K562 (cell line): ENCODE measurements at regions not wholly inside any gene's neighbourhood (a gene's known extent, or its start where the extent isn't known, plus 50 kb on each side); places are given as distances from the start of the nearest gene placed in this dataset.
A peak's percentile ranks its signal among the peaks of the same experiment; 100 is the strongest.

Source experiments
- ATAC-seq: fragments of 200-7000 bp; cut with Tn5 transposase; 3 replicates; pipeline ENCODE4 v1.9.1; 2020; ENCODE audit warnings: moderate library complexity
- BruUV-seq: library from RNA; stranded (reverse); fragments of 400-500 nt; replicated peaks from 2 replicates; lab custom pipeline; 2021; lab: Mats Ljungman, UMichigan
- CTCF ChIA-PET: fragments of 300-600 bp; formaldehyde crosslinking; extraction: SDS; loops from one replicate; lab custom pipeline; 2021; ENCODE audit warnings: low intra/inter-chr PET ratio; lab: Yijun Ruan, JAX
- POLR2A ChIA-PET: fragments of 300-600, 350-650 bp; sonication (Branson Sonifier 250); formaldehyde crosslinking; extraction: SDS; loops from one replicate; lab custom pipeline; 2021; ENCODE audit warnings: antibody characterized with exemption, inconsistent platforms; lab: Yijun Ruan, JAX
- DNase-seq, 4 experiments: peaks; one replicate each; pipeline versions ENCODE4 v3.0.0 to v3.0.0-alpha.2; 2011 to 2018; ENCODE audit warnings: low spot score in 3 of 4, mixed read lengths in 3 of 4; ENCODE audit errors: extremely low read depth in 1 of 4
- FAIRE-seq: peaks from 2 replicates; lab custom pipeline; 2011; peaks lifted over from hg19 to GRCh38; lab: Jason Lieb, UNC
- H2AFZ ChIP-seq: 2 replicates; pipeline ENCODE4 v1.6.0; 2011; ENCODE audit warnings: low read depth, low read length, control low read depth, inconsistent platforms
- H3K27ac ChIP-seq: fragments of 200-600 bp; 3 replicates; pipeline ENCODE4 v1.8.0; 2011; ENCODE audit warnings: low read depth, mild to moderate bottlenecking, control low read depth, inconsistent platforms, low read length, moderate library complexity, mixed read lengths; ENCODE audit errors: extremely low read depth
- H3K27me3 ChIP-seq, 2 experiments: fragments of 300-600 bp in 1 of 2; 2 replicates in 1 of 2; 3 replicates in 1 of 2; pipeline versions ENCODE4 v1.6.0 to v1.8.0; 2011; ENCODE audit warnings: inconsistent platforms in 2 of 2, low read length in 2 of 2, mild to moderate bottlenecking in 1 of 2, mixed read lengths in 1 of 2, moderate library complexity in 1 of 2; ENCODE audit not compliant: control insufficient read depth in 2 of 2, insufficient read depth in 2 of 2
- H3K36me3 ChIP-seq: fragments of 300-600 bp; 3 replicates; pipeline ENCODE4 v1.8.0; 2011; ENCODE audit warnings: mild to moderate bottlenecking, low read length, inconsistent platforms; ENCODE audit not compliant: control insufficient read depth, insufficient read depth
- H3K4me1 ChIP-seq, 2 experiments: fragments of 200-600 bp in 1 of 2; replicated peaks in 1 of 2; 2 replicates in 1 of 2; 3 replicates in 1 of 2; pipeline versions ENCODE4 v1.5.1 to v1.8.0; 2011; ENCODE audit warnings: inconsistent platforms in 2 of 2, low read length in 2 of 2, mild to moderate bottlenecking in 1 of 2, mixed read lengths in 1 of 2, moderate library complexity in 1 of 2; ENCODE audit not compliant: control insufficient read depth in 2 of 2, insufficient read depth in 2 of 2
- H3K4me2 ChIP-seq: 2 replicates; pipeline ENCODE4 v1.6.1; 2011; ENCODE audit warnings: low read length, control low read depth, inconsistent platforms, mixed read lengths; ENCODE audit not compliant: insufficient read depth
- H3K4me3 ChIP-seq: fragments of 200-600 bp; sonication (generic), shearing (Covaris generic); 2 replicates; pipeline ENCODE4 v1.5.1; 2016; ENCODE audit warnings: control low read depth, inconsistent platforms
- H3K79me2 ChIP-seq: fragments of 200-600 bp; 3 replicates; pipeline ENCODE4 v1.8.0; 2011; ENCODE audit warnings: low read length, inconsistent platforms; ENCODE audit not compliant: control insufficient read depth, insufficient read depth
- H3K9ac ChIP-seq, 2 experiments: 2 replicates each; pipeline versions ENCODE4 v1.6.0 to v1.6.1; 2011; ENCODE audit warnings: low read depth in 2 of 2, low read length in 2 of 2, control low read depth in 1 of 2, inconsistent platforms in 1 of 2, mild to moderate bottlenecking in 1 of 2, mixed read lengths in 1 of 2; ENCODE audit not compliant: insufficient read depth in 1 of 2
- H3K9me1 ChIP-seq: one replicate; pipeline ENCODE4 v1.6.0; 2011; ENCODE audit warnings: inconsistent platforms, mild to moderate bottlenecking, low read length, moderate library complexity; ENCODE audit not compliant: control insufficient read depth, insufficient read depth
- H3K9me3 ChIP-seq: replicated peaks from 2 replicates; pipeline ENCODE4 v1.5.1; 2011; ENCODE audit warnings: low read depth, low read length, inconsistent platforms; ENCODE audit not compliant: control insufficient read depth, insufficient read depth
- H4K20me1 ChIP-seq: replicated peaks from 2 replicates; pipeline ENCODE4 v1.6.1; 2011; ENCODE audit warnings: low read length, inconsistent platforms, mixed read lengths; ENCODE audit not compliant: control insufficient read depth, insufficient read depth
- ARNT ChIP-seq, 2 experiments: fragments of 450-650 bp; IDR thresholded peaks; 2 replicates each; pipeline ENCODE4 v1.6.1; 2016; ENCODE audit warnings: mild to moderate bottlenecking in 1 of 2
- ATF3 ChIP-seq, 2 experiments: fragments of 450-650 bp in 1 of 2; sonication (generic) in 1 of 2; formaldehyde crosslinking in 1 of 2; IDR thresholded peaks in 1 of 2; conservative IDR thresholded peaks in 1 of 2; 2 replicates each; pipeline versions ENCODE4 v1.6.1 to v1.8.1; 2016 to 2023; ENCODE audit warnings: mild to moderate bottlenecking in 2 of 2, moderate library complexity in 2 of 2, inconsistent platforms in 1 of 2, missing genetic modification reagents in 1 of 2
- CEBPZ ChIP-seq: fragments of 150-350 bp; IDR thresholded peaks from 2 replicates; pipeline ENCODE4 v1.6.1; 2014; ENCODE audit warnings: low read depth, mild to moderate bottlenecking, low read length, borderline replicate concordance
- ELK3 ChIP-seq: fragments of 450-650 bp; formaldehyde crosslinking; IDR thresholded peaks from 2 replicates; pipeline ENCODE4 v1.4.0; 2020; ENCODE audit warnings: mild to moderate bottlenecking
- GATAD2A ChIP-seq: fragments of 450-650 bp; IDR thresholded peaks from 2 replicates; pipeline ENCODE4 v1.6.1; 2017
- GTF2F1 ChIP-seq: IDR thresholded peaks from 2 replicates; pipeline ENCODE4 v1.6.1; 2011; ENCODE audit warnings: low read depth, low read length, improper control_type of control experiment
- MEIS2 ChIP-seq: fragments of 450-650 bp; IDR thresholded peaks from 2 replicates; pipeline ENCODE4 v1.6.1; 2014; ENCODE audit warnings: mild to moderate bottlenecking; ENCODE audit not compliant: partially characterized antibody
- PHB ChIP-seq: fragments of 250-450 bp; sonication (Bioruptor Pico); IDR thresholded peaks from 2 replicates; pipeline ENCODE4 v1.5.0; 2021
- SLC30A9 ChIP-seq: fragments of 250-450 bp; sonication (Bioruptor Pico); IDR thresholded peaks from 2 replicates; pipeline ENCODE4 v1.8.0; 2022; ENCODE audit warnings: mild to moderate bottlenecking, moderate library complexity
- SREBF2 ChIP-seq: sonication (generic); formaldehyde crosslinking; IDR thresholded peaks from 2 replicates; pipeline ENCODE4 v1.4.0; 2020; ENCODE audit warnings: mild to moderate bottlenecking, missing genetic modification reagents
- SRSF3 ChIP-seq: fragments of 200-400 bp; formaldehyde crosslinking; IDR thresholded peaks from 2 replicates; pipeline ENCODE4 v1.6.1; 2016; ENCODE audit warnings: mild to moderate bottlenecking, low read length, moderate library complexity; ENCODE audit not compliant: insufficient read depth
- ZNF354B ChIP-seq: fragments of 250-450 bp; sonication (Bioruptor Pico); IDR thresholded peaks from 2 replicates; pipeline ENCODE4 v1.4.0; 2020
- ZNF639 ChIP-seq, 2 experiments: fragments of 200-800 bp in 1 of 2; sonication (Bioruptor generic) in 1 of 2; sonication (generic) in 1 of 2; formaldehyde crosslinking in 1 of 2; IDR thresholded peaks in 1 of 2; conservative IDR thresholded peaks in 1 of 2; 2 replicates each; pipeline versions ENCODE4 v1.5.0 to v1.6.1; 2016 to 2020; ENCODE audit warnings: missing compliant biosample characterization in 1 of 2, missing genetic modification characterization in 1 of 2, missing genetic modification reagents in 1 of 2
- ZNF696 ChIP-seq: fragments of 250-450 bp; sonication (Bioruptor Pico); conservative IDR thresholded peaks from 2 replicates; pipeline ENCODE4 v1.4.0; 2020; ENCODE audit warnings: mild to moderate bottlenecking, moderate library complexity
- WGBS: fragments of 100-300 bp; shearing (Covaris generic); methylation state at CpG from one replicate; pipeline ENCODE4 v1.1.6; 2016; ENCODE audit warnings: low coverage, mixed read lengths; ENCODE audit not compliant: insufficient coverage; ENCODE audit errors: missing lambda C conversion rate; 5-methylcytosine and 5-hydroxymethylcytosine counted together
- in situ Hi-C: fragments of 300-500 bp; cut with MboI; formaldehyde crosslinking; loops from 4 replicates; pipeline ENCODE4 v1.15.0; 2018; ENCODE audit warnings: inconsistent platforms, mixed read lengths
- intact Hi-C: fragments of 100-400 bp; cut with micrococcal nuclease; formaldehyde crosslinking; loops from 2 replicates; pipeline ENCODE4 v1.14.2; 2022

GRCh38 chr18:21998486-21998885, 170.9 kb upstream of the GATA6 start (continued):
- no peak for TF ChIP-seq ZNF639 (CRISPR knock-in tag; conservative IDR thresholded peaks at IDR 0.05 in 1 of 2, IDR thresholded peaks at IDR 0.05 in 1 of 2)
- no peak for TF ChIP-seq ELK3
- no peak for TF ChIP-seq SRSF3
- TF ChIP-seq GTF2F1: no peak
- no peak for TF ChIP-seq SREBF2
- TF ChIP-seq SLC30A9 (CRISPR knock-in tag): no peak

GRCh38 chr18:22001912-22002487, 167.4 kb upstream of the GATA6 start:
- no peak for FAIRE-seq
- Histone ChIP-seq H3K4me1 (peaks cover 0 to 3% of the 10 kb centered on the region in 2 experiments; a peak in 2 of 5 replicates), H3K79me2 (no peaks in the 10 kb centered on the region), H2AFZ (no peak overlapping the region), H3K36me3 (no peaks in the 10 kb centered on the region), H3K4me3 (no peak overlapping the region), H3K9me3 (no peaks in the 10 kb centered on the region), H3K4me2 (no peak overlapping the region), H3K27me3 (peaks cover 24 to 30% of the 10 kb centered on the region in 2 experiments; a peak in 4 of 5 replicates), H3K9ac (no peak overlapping the region), H4K20me1 (no peaks in the 10 kb centered on the region), H3K27ac (no peak overlapping the region), H3K9me1 (no peaks in the 10 kb centered on the region)
- intact Hi-C loops (no loop called here), in situ Hi-C loops (no loop called here)
- BruUV-seq: no TSS peak
- 18% methylated on average over 25 of the region's 25 CpGs for WGBS
- DNase-seq: no peak
- CTCF ChIA-PET: no interaction called here
- no peak for ATAC-seq
- POLR2A ChIA-PET: interaction anchor here (0.7 kb wide), 1 partner anchor 11 kb away, joined by 4 read pairs; no protein-coding TSS in a partner anchor
- TF ChIP-seq GATAD2A: no peak
- TF ChIP-seq ARNT (IDR thresholded peaks at IDR 0.05): no peak
- no peak for TF ChIP-seq PHB (CRISPR knock-in tag)
- peak; percentile 13 for TF ChIP-seq MEIS2
- TF ChIP-seq ATF3 (IDR thresholded peaks at IDR 0.05): no peak
- no peak for TF ChIP-seq ATF3 (CRISPR knock-in tag; conservative IDR thresholded peaks at IDR 0.05)
- no peak for TF ChIP-seq CEBPZ
- TF ChIP-seq ZNF354B (CRISPR knock-in tag): no peak
- no peak for TF ChIP-seq ZNF696 (CRISPR knock-in tag)
